GM21447 (cell line): ENCODE measurements at regions not wholly inside any gene's neighbourhood (a gene's known extent, or its start where the extent isn't known, plus 50 kb on each side); places are given as distances from the start of the nearest gene placed in this dataset.
A peak's percentile ranks its signal among the peaks of the same experiment; 100 is the strongest.
"Not testable (repeated sequence)": the region's sequence is repeated elsewhere in the genome, so short reads cannot be mapped to it uniquely, and the experiment has no call there.

Experiments used
- ATAC-seq: cut with Tn5 transposase; IDR thresholded peaks from one replicate; pipeline ENCODE4 v1.9.1; 2021; ENCODE audit not compliant: unreplicated experiment

DNA sequence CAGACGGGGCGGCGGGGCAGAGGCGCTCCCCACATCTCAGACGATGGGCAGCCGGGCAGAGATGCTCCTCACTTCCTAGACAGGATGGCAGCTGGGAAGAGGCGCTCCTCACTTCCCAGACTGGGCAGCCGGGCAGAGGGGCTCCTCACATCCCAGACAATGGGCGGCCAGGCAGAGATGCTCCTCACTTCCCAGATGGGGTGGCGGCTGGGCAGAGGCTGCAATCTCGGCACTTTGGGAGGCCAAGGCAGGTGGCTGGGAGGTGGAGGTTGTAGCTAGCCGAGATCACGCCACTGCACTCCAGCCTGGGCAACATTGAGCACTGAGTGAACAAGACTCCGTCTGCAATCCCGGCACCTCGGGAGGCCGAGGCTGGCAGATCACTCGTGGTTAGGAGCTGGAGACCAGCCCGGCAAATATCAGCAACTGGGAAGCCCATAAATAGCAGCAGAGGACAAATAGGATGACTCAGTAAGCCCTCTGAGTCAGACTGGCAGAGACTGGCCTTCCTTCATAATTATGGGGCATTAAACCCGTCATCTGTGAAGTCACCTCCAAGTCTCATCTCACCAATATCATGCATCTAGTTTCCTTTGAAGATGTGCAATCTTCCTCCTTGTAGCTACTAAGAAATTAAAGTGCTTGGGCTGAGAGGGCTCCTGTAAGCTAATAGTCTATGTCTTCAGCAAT is 337.3 kb downstream of the GOLGA6L6 start:
- ATAC-seq: not testable (repeated sequence)

DNA sequence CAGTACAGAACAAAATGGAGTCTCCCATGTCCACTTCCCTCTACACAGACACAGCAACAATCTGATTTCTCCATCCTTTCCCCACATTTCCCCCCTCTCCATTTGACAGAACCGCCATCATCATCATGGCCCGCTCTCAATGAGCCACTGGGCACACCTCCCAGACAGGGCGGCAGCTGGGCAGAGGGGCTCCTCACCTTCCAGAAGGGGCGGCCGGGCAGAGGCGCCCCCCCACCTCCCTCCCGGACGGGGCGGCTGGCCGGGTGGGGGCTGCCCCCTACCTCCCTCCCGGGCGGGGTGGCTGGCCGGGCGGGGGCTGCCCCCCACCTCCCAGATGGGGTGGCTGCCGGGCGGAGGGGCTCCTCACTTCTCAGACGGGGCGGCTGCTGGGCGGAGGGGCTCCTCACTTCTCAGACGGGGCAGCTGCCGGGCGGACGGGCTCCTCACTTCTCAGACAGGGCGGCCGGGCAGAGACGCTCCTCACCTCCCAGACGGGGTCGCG is 337.9 kb downstream of the GOLGA6L6 start:
- not testable (repeated sequence) for ATAC-seq

DNA sequence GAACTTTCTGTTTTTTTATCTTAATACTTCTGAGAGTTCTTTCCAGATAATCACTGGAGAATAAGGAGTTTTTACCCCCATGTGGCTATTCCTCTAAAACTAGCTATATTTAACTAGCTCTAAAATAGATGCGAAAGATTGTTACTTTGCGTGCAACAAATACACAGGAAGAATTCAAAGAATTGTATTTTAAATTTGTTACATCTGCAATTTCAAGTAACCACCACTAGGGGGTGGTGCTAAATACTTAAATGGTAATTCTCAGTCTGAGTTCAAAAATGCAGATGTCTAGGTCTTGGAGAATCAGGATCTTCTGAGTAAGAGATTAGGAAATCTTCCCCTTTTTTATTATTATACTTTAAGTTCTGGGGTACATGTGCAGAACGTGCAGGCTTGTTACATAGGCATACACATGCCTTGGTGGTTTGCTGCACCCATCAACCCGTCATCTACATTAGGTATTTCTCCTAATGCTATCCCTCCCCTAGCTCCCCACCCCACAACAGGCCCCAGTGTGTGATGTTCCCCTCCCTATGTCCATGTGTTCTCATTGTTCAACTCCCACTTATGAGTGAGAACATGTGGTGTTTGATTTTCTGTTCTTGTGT is 346.9 kb downstream of the GOLGA6L6 start:
- ATAC-seq: not testable (repeated sequence)

DNA sequence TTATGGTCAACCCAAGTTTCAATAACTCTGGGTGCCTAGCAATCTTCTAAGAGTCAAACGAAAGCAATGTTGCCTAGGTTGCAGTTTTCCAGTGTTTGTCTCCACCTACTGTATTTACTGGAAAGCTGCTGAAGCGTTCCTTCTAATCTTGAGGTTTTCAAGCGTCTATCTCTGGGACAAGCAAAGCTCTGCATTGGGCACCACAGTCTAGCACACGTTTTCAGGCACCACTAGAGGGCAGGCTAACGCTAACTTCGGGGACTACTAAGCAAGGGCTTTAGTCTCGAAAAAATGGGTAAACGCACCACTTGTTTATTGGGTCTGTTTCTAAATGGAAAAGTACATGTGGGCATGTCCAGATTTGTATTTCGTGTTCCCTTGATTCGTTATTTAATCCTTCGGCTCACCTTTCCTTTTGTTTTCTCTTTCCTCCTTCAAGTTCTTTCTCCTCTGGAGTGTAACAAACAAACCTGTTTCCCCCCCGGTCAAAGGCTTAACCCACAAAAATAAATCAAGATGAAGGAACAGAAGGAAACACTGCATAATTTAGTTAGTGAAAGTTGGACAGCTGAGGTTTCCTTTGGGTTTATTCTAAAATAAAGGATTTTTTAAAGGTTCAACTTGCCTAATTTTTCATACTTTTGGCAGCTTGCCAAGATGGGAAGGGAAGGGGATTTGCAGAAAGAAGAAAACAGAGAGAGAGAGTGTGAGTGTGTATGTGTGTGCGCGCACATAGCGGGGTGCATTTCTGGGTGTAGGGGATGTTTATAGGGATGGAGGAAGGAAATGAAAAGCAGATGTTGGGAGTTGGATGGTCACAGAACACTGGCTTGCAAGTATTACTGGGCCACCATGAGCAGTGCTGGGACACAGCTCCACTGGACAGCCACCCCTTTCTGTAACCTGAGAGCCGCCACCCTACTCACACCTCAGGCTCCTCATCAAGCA is 348.3 kb downstream of the GOLGA6L6 start:
- peak; percentile 83 for ATAC-seq

DNA sequence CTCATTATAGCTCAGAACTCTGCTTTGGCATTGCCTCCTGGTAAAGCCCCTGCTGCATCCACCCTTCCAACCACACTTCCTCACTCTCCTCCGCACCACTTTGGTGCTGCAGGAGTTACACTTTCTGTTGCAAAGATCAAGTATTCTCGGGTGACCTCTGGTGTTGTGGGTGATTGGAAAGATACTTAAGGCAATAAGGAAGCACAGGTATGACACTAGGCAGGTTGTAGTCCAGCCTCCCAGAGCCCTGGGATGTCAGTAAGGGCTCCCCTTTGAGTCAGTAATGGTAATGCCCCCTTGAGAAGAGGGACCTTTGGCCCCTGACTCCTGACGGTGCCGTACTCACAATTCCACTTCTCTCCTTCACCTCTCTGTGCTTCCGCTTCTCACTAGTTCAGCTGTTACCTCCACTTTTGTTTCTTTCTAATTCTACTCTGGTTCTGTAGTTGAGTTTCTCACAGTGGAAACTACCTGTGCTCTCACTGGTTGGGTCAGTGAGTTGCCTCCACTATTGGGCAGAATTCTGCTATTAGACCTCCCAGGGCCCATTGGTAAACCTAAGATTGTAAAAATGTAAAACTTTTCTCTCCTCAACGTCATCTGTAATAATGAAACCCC is 350.0 kb downstream of the GOLGA6L6 start:
- not testable (repeated sequence) for ATAC-seq

DNA sequence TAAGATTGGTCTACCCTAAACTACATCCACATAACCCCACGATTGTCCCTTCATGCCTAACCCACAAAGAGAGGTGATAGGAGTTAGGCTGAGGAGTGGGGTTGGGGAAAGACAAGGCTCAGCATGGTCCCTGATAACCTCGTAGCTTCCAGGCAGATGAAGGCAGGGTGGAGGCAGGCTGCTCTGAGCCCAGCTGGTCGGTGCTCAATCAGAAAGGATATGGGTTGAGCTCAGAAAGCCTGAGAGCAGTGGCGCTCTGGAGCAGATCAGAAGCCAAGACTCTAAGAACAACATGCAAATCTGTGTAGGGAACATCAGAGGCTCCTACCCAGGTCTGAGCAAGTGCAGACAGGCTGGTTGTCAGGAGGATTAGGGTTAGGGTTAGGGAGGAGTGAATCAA is 353.0 kb downstream of the GOLGA6L6 start:
- not testable (repeated sequence) for ATAC-seq

DNA sequence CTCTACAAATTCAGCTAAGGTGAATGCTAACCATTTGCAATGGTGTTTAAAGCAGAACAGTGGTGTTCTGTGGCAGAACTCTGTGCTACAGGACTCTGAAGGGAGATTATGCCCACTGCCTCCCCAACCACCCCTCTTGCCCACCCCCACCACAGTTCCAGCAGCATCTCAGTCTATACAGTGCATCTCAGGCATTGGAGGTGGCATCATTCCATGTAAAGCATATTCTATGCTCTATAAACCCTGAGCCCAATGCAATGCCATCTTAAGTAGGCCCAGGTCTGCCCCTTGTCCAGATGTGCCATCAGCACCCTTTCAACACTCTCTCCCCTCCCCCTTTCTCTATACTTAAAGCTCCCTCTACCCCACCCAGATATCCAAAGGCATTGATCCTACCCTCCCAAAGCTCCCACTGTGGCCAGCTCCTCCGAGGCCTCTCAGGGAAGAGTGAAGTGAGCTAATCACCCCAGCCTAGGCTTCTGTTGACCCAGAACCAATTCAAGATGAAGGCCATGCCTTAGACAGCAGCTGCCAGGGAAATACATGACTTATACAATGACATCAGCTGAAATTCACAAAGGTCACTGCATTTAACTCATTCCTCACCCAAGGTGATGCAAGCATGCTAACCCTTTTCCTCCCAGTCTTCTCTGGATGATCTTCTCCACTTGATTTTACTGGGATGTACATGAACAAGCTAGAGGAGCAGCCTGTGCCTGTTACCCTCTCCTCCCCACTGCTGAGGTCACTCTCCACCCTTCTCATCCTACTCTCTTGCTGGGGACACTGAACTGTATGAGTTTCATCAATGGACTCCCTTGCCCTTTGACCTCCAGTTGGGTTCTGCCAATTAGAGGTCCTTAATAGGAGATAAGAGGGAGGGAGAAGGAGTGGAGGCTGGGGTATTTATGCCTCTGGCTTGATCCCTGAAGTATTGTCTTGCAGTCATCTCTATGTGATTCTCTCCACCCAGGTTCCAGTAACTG is 353.9 kb downstream of the GOLGA6L6 start:
- ATAC-seq: not testable (repeated sequence)

DNA sequence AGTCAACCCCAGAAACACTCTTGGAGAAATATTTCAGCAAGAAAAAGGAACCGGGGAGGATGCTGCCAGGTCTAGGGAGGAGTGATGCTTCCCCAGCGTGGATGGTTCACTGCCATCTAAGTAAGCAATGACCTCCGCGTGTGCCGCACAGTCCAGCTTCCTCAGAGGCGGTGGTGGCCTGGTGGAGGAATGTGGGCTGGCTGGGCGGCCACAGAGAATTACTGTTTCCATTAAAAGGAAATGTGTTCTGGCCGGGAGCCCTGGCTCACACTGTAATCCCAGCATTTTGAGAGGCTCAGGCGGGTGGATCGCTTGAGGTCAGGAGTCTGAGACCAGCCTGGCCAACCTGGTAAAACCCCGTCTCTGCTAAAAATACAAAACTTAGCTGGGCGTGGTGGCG is 356.7 kb downstream of the GOLGA6L6 start:
- ATAC-seq: not testable (repeated sequence)

DNA sequence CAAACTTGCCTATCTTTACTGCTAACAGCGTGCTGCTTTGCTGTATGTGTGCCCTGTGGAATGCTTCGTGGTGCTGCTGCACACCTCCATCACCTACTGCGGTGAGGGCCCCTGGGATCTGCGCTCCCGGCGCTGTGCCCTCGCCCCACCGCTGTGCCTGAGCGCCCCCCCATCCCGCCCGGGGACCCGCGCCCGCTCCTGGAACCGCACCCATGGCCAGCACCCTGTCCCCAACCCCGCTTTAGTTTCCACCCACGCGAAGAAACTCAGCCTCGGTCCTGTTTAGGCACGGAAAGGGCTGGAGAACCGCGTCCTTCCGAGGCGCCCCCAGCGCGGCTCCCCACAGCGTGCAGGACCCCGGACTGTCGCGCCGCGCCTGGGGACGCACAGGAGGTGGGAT is 373.4 kb downstream of the GOLGA6L6 start:
- not testable (repeated sequence) for ATAC-seq

DNA sequence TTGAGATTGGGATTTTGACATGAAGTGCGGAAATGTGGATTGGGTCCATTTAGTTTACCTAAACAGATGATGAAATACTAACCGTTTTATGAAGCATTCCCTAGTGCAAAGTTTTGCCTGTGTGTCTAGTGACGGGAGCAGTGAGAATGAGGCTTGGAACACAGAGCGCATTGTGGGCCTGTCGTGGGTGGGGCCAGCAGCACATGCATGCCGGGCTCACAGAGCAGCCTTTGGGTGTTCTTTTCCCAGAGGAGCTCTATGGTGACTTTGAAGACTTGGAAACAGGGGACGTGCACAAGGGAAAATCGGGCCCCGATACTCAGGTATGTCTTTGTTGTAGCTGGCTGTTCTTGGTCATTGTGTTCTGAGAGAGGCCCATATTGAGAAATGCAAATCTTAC is 388.1 kb downstream of the GOLGA6L6 start:
- not testable (repeated sequence) for ATAC-seq

DNA sequence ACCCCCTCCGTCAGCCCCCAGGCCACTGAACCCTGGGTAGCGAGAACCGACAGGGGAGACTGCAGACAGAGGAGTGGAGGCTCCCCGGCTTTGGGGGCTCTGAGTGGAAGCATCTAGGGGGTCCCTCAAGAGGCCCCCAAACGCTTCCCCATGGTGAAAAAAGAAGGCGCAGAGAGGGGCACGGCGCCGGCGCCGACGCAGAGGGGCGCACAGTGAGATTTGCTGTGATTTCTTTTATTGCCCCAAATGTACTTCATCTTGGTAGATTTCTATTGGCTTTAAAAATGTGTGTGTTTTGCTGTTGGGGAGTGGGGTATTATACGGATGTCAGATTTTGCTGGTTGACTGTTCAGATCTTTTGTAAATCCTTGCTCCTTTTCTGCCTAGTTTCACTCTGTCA is 392.9 kb downstream of the GOLGA6L6 start:
- ATAC-seq: not testable (repeated sequence)

DNA sequence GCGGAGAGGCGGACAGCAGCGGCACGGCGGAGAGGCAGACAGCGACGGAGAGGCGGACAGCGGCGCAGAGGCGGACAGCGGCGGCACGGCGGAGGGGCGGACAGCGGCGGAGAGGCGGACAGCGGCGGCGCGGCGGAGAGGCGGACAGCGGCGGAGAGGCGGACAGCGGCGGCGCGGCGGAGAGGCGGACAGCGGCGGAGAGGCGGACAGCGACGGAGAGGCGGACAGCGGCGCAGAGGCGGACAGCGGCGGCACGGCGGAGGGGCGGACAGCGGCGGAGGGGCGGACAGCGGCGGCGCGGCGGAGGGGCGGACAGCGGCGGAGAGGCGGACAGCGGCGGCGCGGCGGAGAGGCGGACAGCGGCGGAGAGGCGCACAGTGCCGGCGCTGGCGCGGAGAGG is 393.6 kb downstream of the GOLGA6L6 start:
- ATAC-seq: not testable (repeated sequence)

DNA sequence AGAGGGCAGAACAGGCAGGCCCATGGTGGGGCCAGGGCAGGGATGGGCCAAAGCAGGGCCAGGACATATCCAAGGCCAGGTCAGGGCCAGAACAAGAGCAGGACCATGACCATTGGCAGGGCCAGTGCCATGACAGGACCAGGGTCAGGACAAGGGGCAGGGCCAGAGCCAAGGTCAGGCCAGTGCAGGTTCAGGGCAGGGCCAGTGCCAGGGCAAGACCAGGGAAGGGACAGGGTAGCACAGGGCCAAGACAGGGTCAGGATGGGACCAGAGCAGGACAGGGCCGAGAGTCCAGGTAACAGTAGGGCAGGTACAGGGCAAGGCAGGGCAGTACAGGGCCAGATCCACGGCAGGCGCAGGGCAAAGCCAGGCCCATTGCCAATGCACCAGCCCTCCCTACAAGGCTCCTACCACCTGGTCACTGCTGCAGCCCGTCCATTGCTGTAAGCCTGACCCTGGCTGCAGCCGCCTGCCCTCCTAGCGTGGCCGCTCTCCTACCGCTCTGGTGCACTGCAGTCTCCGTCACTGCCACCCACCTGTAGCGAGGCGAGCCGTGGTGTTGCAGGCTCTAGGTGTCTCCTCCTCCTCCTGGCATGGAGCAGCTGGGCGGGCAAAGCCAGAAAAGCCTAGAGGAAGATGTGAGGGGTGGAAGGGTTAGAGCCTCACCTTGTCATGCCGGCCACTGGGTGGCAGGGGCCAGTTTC is 397.1 kb downstream of the GOLGA6L6 start:
- not testable (repeated sequence) for ATAC-seq

DNA sequence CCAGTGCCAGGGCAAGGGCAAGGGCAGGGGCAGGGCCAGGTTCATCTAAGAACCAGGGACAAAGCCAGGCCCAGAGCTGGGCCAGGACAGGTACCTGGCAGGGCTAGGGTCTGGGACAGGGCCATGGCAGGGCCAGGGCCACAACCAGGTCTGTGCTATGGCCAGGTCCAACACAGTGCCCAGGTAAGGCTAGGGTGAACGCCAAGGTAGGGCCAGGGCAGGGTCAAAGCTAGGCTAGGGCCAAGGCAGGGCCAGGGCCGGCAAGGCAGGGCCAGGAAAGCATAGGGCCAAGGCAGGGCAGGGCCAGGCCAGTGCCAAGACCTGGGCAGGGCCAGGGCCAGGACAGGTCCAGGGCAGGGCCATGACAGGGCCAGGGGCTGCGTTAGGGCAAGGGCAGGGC is 398.7 kb downstream of the GOLGA6L6 start:
- ATAC-seq: not testable (repeated sequence)

DNA sequence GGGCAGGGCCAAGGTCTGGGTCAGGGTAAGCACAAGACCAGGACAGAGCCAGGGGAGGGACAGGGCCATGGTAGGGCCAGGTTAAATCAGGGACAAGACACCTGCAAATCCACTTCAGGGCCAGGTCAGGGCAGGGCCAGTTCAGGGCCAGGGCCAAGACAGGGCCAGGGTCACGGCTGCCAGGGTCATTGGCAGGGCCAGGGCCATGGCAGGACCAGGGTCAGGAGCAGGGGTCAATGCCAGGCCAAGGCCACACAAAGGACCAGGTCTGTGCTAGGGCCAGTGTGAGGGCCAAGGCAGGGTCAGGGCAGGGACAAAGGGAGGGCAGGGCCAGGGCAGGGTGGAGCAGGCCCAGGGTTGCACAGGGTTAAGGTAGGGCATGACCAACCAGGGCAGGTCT is 399.2 kb downstream of the GOLGA6L6 start:
- ATAC-seq: not testable (repeated sequence)

DNA sequence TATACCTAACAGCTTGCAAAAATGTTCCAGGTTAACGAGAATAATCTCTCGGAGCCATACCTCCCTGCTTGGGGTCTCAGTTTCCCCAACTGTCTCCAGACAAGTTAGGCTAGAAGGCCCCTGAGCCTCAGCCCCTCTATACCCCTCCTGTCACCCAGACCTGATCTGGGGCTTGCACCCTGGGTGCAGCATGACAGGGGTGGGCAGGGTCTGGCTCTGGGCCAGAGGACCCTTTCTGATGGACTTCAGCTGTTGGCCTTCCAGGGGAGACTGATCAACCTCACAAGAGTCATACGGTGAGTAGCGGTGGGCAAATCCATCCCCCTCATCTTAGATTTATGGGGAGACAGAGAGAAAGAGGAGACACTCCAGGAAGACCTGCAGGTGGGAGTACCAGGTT is 416.9 kb downstream of the GOLGA6L6 start:
- ATAC-seq: not testable (repeated sequence)

DNA sequence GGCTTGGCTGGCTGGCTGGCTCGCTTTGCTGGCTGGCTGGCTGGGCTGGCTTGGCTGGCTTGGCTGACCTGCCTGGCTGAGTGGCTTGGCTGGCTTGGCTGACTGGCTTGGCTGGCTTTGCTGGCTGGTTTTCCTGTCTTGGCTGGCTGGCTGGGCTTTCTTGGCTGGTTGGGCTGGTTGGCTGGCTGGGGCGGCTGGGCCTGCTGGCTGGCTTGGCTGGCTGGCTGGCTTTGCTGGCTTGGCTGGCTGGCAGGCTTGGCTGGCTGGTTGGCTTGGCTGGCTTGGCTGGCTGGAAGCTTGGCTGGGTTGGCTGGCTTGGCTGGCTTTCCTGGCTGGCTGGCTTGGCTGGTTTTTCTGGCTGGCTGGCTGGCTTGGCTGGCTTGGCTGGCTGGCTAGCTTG is 435.6 kb downstream of the GOLGA6L6 start:
- no peak for ATAC-seq

DNA sequence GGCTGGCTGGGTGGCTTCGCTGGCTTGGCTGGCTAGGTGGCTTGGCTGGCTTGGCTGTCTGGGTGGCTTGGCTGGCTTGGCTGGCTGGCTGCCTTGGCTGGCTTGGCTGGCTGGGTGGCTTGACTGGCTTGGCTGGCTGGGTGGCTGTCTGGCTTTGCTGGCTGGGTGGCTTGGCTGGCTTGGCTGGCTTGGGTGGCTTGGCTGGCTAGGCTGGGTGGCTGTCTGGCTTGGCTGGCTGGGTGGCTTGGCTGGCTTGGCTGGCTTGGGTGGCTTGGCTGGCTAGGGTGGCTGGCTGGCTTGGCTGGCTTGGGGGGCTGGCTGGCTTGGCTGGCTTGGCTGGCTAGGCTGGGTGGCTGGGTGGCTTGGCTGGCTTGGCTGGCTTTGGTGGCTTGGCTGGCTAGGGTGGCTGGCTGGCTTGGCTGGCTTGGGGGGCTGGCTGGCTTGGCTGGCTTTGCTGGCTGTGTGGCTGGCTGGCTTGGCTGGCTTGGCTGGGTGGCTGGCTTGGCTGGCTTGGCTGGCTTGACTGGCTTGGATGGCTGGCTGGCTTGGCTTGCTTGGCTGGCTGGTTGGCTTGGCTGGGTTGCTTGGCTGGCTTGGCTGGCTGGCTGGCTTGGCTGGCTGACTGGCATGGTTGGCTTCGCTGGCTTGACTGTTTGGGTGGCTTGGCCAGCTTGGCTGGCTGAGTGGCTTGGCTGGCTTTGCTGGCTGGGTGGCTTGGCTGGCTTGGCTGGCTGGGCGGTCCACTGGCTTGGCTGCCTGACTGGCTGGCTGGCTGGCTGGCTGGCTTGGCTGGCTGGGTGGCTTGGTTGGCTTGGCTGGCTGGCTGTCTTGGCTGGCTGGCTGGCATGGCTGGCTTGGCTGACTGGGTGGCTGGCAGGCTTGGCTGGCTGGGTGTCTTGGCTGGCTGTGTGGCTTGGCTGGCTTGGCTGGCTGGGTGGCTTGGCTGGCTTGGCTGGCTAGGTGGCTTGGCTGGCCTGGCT is 436.3 kb downstream of the GOLGA6L6 start:
- ATAC-seq: not testable (repeated sequence)
